Spleen (tissue), 7 donors: ENCODE measurements at regions not wholly inside any gene's neighbourhood (a gene's known extent, or its start where the extent isn't known, plus 50 kb on each side); places are given as distances from the start of the nearest gene placed in this dataset.

Experiments used
- POLR2A ChIP-seq, 3 donors: fragments of 450-650 bp; IDR thresholded peaks; one replicate each; pipeline ENCODE4 v1.5.1; 2017; ENCODE audit warnings: antibody characterized with exemption in 3 of 3, mild to moderate bottlenecking in 1 of 3
- POLR2AphosphoS5 ChIP-seq, 3 donors: sonication (generic); formaldehyde crosslinking; IDR thresholded peaks; one replicate each; pipeline ENCODE4 v1.5.1; 2017; ENCODE audit warnings: antibody characterized with exemption in 3 of 3
- TF ChIP-seq, protein P1 (sequence below), 11 experiments: fragments of 200-600 bp in 7 of 11; fragments of 450-650 bp in 4 of 11; sonication (generic) in 4 of 11; IDR thresholded peaks in 8 of 11; conservative IDR thresholded peaks in 3 of 11; 1 replicate in 7 of 11; 2 replicates in 4 of 11; pipeline versions ENCODE4 v1.4.0 to v1.8.0; 2016 to 2021; ENCODE audit warnings: antibody characterized with exemption in 11 of 11, inconsistent platforms in 4 of 11, mild to moderate bottlenecking in 1 of 11
- donor health status: DM: no; HTN: no; CAD: no; lungs with moderate emphysema.
- donor health status: DM: no; HTN: no; CAD: no.
- donor health status: DM: no; HTN: no; CAD: no.

DNA sequence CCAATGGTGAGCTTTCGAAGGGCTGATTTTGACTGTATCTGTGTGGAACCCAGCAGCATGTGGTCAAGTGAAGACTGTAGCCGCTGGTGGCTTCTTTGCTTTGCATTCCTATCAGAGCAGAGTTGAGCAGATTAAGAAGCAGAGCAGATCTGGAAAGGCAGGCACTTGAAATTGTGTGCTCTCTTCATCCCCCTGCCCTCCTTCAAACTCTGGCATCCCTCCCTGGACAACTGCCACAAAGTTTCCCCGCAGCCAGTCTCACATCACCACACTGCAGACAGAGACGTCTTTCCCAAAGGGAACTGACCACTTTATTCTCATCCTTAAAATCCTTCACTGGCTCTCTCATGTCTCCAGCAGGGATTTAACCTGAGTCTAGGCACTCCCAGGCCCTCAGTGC, 237.1 kb upstream of the DYNLRB2 start:
- TF ChIP-seq, protein P1, sequence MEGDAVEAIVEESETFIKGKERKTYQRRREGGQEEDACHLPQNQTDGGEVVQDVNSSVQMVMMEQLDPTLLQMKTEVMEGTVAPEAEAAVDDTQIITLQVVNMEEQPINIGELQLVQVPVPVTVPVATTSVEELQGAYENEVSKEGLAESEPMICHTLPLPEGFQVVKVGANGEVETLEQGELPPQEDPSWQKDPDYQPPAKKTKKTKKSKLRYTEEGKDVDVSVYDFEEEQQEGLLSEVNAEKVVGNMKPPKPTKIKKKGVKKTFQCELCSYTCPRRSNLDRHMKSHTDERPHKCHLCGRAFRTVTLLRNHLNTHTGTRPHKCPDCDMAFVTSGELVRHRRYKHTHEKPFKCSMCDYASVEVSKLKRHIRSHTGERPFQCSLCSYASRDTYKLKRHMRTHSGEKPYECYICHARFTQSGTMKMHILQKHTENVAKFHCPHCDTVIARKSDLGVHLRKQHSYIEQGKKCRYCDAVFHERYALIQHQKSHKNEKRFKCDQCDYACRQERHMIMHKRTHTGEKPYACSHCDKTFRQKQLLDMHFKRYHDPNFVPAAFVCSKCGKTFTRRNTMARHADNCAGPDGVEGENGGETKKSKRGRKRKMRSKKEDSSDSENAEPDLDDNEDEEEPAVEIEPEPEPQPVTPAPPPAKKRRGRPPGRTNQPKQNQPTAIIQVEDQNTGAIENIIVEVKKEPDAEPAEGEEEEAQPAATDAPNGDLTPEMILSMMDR (IDR thresholded peaks at IDR 0.05 in 8 of 11, conservative IDR thresholded peaks at IDR 0.05 in 3 of 11) = no peak
- TF ChIP-seq POLR2A (IDR thresholded peaks at IDR 0.05) (no peak), POLR2AphosphoS5 (IDR thresholded peaks at IDR 0.05) (no peak)
